SKM-1 treated with dmso at 0.1 percent for 144 hours (cell line): ENCODE measurements at regions not wholly inside any gene's neighbourhood (a gene's known extent, or its start where the extent isn't known, plus 50 kb on each side); places are given as distances from the start of the nearest gene placed in this dataset.

Experiments
- DNase-seq: peaks from one replicate; lab custom pipeline; 2025; ENCODE audit not compliant: unreplicated experiment; lab: John Stamatoyannopoulos, UW

DNA sequence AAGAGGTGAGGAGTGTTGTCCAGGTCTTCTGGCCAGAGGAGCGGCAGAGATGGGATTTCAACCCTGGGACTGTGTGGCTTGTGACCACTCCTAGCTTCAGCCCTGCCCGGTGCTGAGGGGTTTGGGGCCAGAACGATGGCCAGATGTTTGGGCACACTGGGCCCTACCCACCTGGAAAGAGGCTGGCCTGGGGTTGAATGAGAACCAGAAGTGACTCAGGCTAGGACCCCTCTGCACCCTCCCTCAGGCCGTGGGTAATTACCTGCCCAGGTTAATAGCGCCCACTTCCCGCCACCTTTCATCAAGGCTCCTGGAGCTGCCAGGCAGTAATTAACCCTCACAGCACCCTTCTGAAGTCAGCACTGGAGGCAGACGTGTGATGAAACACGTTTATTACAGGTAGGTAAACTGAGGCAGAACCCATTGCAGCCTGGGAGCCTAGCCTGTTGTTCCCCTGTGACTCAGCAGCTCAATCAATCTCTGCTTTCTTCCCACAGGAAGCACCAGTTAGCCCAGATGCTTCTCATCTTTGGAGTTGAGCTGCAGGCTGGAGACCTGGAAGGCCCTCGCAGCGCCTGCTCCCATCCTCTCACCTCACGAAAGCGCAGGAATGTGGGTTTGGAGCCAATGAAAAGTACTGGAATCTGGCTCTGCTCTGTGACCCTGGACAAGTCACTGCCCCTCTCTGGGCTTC, 120.8 kb downstream of the CEBPB start:
- DNase-seq: no peak

DNA sequence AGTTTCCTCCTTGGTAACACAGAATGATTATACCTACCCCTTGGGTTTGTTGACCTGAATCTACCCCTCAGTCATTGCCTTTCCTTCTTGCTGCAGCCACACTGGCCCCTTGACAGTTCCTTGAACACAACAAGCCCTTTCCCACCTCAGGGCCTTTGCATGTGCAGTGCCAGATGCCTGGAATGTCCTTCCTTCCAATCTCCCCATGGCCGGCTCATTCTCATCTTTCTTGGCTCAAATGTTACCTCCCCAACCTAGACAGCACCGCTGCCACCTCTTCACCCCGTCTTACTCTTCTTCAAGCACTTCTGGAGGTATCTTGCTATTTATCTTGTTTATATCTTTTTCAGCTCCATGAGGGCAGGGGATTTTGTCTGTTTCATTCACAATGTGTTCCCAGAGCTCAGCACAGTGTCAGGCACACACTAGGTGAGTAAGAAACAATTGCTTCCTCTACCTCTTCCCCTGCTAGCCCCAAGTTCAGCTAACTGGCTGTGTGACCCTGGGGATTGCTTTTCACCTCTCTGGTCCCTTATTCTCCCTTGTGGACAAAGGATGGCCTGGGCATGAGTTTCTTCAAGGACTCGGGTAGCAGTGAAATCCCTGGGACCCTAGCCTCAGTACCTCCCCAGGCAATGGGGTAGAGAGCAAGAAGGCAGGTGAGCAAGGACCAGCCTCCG, 121.5 kb downstream of the CEBPB start:
- no peak for DNase-seq

DNA sequence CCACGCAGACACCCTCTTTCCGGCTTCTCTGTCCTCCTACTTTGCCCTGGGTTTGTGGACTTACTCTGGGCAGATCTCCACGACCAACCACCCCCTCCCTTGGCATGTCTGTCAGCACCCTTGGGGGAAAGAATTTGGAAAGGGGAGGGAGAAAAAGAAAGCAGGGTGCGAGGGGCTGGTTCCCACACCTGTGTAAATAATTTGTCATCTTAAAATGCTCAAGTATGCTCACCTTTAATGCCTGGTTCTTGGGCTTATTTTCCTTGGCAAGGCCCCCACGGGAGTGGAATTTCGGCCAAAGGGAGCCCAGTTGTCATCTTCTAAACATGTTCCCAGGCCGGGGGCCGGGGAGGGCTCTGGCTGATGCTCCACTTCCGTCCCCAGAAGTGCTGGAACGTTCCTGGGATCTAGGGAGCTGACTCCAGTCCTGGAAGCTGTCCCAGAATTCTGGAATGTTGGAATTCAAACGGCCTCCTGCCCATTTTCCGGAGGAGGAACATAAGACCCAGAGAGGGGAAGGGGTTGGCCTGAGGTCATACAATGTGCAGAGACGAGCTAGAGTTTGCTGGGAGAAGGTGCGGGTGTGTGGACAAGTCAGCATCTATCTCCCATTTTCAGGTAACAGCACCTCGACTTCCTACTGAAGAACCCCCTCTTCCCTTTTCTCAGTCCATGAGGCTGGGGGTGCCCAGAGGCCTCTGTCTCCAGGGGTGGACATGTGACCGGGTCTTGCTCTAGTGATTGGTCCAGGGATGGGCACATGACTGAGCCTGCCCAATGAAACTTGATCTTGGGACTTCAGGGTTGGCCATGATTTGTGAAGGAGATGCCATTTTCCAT, 122.3 kb downstream of the CEBPB start:
- no peak for DNase-seq

DNA sequence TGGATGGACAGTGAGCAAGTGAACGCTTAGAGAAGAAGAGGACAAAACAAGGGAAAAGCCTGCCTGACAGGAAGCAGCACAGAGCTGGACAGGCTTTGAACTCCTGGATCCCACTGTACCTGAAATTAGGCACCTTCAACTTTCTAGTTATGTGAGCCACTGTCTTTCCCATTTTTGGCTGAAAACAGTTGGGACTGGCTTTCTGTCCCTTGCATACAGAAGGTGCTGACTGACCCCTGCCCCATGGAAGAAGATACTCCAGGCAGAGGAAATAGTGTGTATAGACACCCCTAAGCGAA, 122.8 kb downstream of the CEBPB start:
- DNase-seq: no peak

DNA sequence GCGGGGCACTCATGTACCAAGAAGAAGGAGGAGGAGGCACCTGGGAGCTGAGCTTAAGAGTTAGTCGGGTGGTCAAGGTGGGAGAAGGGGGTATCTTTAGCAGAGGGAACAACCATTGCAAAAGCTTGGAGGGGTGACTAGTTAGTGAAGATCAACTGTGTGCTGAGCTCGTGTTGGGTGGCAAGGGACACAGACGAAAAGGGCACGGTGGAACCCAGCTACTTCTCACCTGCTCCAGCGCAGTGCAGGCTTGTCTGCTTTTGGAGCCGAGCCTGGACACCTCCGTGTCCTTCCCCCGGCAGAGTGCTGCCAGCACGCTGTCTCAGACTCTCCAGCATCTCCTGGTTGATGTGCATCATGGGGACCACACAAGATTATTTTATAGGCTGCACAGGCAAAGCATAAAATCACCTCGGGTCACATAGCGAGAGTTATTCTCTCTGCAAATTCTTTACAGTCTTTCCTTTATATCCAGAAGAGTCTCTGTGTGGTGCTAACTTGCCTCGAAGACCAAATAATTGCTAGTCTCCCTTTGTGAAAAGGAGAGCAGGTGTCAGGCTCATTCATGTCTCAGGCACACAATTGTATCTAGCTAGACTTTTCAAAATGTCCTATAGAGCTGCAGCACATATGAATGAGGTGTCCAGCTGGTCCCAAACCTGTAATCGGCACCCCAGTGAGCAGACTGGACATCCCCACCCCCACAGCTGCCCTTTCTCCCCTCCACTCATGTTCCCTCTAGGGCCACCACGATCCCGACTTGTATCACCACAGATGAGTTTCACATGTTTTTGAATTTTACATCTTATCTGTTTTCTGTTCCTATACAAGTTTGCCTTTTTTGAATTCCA, 123.4 kb downstream of the CEBPB start:
- no peak for DNase-seq

DNA sequence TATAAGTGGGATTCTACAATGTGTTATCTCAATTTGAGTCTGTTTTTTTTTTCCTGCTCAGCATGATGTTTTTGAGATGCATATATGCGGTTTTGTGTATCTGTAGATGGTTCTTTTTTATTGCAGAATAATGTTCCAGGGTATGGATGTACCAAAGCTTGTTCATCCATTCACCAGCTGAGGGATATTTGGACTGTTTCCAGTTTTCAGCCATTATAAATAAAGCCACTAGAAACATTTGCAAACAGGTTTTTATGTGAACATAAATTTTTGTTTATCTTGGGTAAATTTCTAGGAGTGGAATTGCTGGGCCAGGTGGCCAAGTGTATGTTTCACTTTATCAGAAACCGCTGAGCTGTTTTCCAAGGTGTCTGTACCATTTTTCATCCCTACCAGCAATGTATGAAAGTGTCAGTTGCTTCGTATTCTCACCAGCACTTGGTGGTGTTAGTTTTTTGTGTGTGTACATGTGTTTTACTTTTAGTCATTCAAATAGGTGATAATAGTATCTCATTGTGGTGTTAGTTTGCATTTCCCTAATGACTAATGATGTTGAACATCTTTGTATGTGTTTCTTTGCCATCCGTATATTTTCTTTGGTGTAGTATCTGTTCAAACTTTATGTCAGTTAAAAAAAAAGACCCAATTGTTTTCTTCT, 124.2 kb downstream of the CEBPB start:
- DNase-seq: no peak

DNA sequence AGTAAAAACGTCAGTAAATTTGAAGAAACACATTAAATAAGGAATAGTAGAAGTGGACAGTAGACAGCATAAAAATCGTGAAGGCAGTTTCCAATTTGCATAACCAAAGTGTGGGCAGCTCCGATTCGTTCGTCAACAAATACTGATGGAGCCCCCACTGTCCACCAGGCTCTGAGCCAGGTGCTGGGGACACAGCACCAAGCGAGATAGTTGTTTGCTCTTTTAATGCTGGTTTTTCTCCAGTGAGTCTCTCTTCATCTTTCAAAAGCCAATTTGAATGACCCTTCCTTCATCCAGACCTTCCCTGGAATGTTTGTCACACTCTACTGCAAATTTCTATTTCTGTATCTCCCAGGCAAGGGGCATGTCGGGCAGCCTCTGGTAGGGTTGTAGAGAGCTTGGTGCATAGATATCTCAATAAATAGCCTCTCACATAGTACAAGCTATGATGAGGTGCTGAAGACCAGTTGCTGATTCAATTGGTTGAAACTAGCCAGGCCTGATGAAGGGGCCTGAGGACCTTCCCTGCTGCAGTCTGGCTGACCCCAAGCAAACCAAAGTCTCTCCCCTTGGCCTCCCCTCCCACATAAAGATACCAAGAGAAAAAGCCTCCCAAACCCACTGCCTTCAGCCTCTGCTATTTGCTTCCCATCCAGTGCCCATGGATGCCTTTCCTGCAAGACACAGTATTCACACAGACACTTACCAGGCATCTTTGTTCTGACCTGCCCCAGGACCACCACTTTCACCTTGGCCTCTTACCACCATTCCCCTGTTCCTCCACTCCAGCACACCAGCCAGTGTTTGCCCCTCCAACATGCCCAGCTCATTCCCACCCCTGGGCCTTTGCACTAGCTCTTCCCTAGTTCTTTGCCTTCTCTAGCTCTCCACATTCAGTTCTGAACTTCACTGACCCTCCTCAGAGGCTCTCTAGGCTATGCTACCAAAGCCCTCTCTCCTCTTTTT, 125.2 kb downstream of the CEBPB start:
- DNase-seq: no peak

DNA sequence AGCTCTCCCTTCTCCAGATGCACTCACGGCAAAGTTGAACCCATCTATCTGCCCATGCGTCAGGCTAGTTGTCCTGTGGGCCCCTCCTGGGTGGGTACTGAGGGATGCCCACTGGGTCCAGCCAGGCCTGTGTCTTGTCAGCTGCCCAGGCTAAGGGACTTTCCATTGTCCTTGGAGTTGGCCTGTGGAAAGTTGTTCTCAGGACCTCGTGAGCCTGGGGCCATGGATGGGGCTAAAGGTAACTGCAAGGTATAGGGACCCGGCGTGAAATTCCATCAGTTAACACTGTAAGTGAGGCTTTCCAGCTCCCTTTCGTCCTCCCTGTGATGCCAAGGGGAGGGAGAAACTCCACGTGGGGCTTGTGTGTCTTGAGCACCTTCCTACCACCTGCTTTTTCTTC, 126.5 kb downstream of the CEBPB start:
- no peak for DNase-seq

DNA sequence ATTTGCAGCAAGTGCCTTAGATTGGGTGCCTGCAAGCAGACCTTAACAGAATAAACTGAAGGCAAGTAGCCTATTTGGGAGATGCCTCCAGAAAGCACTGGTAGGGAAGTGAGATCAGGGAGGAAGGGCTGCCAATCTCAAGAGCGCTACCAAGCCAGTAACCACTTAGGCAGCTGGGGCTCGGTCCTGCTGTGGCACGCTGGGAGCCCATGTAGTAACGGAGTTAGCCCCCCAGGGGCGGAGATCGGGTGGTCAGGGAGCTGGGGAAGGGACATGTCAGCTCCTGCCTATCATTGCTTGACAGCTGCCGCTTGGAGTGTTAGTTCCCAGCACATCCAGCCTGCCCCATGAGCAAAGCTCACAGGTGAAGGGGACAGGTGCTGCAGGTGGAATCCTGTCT, 127.0 kb downstream of the CEBPB start:
- DNase-seq: no peak

DNA sequence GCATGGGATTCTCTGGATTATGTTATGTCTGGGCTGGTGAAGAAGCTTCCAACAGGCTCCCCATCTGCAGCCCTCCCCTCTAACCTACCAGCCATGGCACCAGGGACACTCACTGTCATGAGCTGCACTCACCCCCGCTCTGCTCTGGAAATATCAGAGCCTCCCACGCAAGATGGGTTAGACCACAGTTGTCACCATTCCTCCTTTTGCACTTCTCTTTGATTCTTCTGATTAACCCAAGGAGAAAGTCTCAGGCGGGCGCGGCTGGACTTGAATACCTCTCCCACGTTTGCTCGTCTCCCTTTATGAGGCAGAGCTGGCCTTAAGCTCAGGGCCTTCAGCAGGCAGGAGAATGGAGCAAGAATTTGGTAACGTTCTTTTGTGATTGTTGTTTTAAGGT, 128.1 kb downstream of the CEBPB start:
- no peak for DNase-seq

DNA sequence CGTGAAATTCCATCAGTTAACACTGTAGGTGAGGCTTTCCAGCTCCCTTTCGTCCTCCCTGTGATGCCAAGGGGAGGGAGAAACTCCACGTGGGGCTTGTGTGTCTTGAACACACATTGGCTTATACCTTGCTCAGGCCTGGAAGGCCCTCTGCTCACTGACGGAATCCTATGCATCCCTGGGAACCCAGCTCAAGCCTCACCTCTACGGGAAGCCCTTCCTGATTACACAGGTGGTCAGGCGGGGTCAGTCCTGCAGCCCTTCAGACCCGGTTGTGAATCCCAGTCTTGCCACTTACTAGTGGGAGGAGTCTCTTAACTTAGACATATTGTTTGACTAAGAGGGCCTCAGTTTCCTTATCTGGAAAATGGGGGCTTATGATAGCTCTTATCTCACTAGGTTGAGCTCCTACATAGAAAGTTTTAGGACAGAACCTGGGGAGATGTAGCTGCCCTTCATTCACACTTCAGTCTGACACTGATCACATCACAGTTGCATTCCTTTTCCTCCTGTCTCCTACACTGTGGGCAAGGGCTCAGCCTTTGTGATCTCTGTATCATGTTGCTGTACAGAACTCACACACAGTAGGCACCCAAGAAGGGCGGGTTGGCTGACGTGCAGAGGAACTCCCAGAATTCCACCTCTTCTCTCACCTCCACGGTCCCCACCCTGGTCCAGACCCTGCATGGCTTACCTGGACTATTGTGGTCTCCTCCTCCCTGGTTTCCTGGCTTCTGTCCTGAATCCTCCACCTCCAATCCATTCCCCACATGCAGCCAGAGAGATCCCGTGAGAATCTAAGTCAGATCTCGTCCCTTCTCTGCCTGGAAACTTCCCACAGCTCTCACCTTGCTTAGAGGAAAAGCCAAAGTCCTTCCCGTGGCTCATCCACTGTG, 129.6 kb downstream of the CEBPB start:
- no peak for DNase-seq

DNA sequence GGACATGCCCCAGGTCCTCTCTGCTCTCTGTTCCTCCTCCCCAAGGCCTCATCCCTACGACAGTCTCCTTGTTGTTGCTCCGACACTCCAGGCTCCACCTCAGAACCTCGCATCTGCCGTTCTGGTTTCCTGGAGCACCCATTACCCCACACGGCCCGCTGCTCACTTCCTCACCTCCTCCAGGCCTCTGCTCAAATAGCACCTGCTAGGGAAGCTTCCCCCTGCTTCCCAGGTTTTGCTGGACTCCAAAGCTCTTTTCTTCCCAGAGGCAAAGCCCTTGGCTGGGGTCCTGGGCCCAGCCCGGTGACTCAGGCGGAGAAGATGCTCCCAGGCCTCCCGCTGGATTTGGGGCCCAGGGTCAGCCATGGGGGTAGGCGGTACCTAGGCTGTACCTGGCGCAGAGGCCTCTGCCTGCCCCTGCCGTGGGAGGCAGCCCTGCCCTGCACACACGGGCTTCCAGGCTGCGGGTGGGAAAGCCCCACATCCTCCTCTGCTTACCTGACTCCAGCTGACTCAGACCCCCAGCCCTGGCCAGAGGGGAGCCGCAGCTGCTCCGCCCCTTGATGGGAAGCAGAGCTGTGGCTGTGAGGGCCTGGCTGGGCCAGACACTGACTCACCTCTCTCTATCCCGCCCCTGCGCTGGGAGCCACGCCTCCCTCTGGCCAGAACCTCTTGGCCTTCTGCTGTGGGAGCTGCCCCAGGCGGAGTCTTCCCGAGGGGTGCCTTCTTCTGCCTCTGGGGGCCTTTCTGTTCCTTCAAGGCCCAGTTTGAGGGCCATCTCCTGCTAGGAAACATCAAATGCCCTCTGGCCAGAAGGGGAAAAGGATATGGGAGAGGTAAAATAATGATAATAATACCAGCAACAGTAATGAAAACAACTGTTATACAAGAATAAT, 130.5 kb downstream of the CEBPB start:
- DNase-seq: no peak

DNA sequence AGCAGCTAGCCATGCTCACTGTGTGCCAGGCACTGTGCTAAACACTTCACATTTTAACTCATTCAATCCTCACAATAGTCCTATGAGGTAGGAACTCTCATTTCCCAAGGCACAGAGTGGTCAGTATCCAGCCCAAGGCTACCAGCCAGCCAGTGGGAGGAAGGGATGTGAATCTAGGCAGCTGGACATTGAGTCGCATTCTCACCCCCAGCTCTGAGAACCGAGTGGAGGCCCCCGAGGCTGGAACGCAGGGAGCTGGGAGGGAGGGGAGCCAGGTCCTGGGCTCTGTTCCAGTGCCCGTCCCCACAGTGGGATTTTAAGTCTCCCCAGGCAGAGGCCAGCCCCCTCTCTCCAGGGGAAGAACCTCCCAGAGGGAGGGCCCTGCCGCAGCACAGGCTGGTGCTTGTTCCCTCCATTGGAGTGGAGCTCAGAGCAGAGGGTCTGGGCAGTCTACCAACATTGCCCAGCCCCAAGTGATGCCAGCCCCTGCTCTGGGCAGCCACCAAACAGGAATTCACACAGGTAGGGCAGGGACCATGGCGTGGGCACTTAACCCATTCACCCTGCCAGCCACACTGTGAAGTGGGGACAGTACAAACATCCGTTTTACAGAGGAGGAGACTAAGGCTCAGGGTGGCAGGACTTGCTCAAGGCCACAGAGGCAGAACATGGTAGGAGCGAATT, 131.3 kb downstream of the CEBPB start:
- DNase-seq: no peak

DNA sequence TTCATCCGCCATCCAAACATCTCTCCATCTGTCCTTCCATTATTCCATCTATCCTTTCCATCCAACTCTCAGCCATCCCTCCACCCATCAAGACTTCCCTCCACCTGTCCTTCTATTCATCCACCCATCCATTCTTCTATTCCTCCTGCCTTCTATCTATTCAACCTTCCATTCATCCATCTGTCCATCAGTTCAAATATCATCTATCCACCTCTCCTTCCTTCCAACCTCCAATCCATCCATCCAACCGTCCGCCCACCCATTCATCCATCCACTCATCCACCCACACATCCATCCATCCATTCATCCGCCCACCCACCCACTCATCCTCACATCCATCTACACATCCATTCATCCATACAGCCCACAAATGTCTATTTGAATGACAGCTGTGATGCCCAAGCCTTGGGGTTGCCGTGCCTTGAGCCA, 132.1 kb downstream of the CEBPB start:
- no peak for DNase-seq

DNA sequence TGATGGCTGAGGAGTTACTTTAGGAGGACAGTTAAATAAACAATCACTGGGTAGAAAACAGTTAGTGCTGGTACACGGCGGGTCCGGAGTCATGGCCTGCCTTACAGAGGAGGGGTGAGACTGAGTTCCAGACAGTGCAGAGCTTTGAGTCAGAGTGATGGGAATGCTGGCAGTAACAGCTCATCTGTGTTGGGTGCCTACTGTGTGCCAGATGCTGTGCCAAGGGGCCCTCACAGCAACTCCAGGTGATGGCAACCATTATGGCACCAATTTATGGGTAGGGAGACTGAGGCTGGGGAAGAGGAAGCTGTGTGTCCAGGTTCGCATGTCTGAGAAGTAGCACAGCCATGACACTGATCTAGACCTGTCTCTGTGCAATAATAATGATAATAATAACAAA, 132.6 kb downstream of the CEBPB start:
- no peak for DNase-seq

DNA sequence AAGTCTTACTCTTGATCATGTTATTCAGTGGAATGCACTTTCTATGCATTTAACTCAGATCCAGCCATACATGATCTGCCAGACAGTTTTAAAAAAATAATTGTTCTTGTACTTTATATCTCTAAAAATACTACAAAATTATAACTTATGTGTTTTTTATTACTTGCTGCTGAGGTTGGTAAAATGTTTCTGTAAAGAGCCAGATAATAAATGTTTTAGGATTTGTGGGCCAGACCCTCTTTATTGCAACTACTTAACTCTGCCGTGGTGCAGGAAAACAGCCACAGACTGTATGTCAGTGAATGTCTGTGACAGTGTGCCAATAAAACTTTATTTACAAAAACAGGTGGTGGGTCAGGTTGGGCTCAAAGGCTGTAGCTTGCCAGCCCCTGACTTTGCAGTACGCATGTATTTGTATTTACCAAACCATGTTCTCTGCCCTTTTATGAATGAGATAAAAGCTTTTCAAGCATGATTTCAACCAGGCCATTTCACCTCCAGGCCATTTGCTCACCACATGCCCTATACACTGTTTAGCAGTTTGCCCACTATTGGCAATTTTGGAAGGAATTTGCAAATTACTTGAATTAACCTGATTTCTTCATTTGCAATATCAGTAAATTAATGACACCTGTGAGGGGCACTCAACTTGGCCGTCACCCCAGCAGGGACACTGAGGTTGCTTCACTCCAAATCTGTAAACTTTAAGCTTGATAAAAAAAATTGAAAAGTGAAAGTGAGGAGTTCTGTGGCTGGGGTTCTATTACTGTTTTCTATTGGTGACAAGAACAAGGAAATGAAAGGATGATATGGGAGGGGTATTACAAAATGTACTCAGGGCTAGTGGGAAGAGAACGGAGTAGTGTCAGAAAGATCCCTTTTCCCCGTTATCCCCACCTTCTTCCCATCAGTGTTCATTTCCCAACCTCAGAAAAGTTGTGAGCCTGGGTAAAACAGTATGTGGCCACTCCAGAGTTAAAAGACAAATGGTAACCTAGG, 133.4 kb downstream of the CEBPB start:
- DNase-seq: no peak
